ENCODE measurements at regions not wholly inside any gene's neighbourhood (a gene's known extent, or its start where the extent isn't known, plus 50 kb on each side); places are given as distances from the start of the nearest gene placed in this dataset.

- TF ChIP-seq CTCF (conservative IDR thresholded peaks at IDR 0.05; ENCODE audit: low read depth, low read length) = no peak
- TF ChIP-seq EZH2 (IDR thresholded peaks at IDR 0.05; ENCODE audit: low read length, unreplicated experiment) = no peak
These were observed 425.1 kb downstream of the UTRN start for GRCh38 chr6:144710207-144710606.

Data from PC-3 (cell line).